HG03575 (cell line): ENCODE measurements at regions not wholly inside any gene's neighbourhood (a gene's known extent, or its start where the extent isn't known, plus 50 kb on each side); places are given as distances from the start of the nearest gene placed in this dataset.

Experiments
- ATAC-seq: cut with Tn5 transposase; IDR thresholded peaks from one replicate; pipeline ENCODE4 v1.9.1; 2021; ENCODE audit not compliant: unreplicated experiment, insufficient number of reproducible peaks, low FRiP score; ENCODE audit errors: extremely low read depth

DNA sequence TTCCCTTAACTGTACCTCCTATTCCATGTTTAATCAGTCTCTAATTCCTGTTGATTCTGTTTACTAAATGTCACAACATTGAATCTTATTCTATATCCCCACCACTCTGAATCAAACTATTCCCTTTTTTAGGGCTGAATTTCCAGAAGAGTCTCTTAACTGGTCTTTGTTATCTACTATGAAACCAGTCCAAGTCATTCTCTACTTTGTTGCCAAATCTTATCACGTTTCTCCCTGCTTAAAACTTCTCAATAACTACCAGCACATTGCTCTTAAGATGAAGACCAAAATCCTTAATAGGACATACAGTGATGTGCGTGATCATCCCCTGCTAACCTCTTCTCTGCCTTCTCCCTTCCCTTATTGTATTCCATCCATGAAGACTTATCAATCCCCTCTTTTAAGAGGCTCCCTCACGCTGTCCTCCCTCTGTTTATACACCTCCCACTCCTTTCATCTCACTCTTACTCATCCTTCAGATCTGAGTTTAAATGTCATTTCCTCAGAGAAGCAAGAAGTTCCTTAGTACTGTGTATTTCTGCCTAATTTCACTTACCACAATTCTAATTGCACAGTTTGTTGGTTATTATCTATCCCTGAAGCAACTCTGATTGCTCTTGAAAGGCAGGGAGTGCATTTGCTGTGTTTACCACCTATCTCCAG, 143.0 kb upstream of the AHI1 start:
- ATAC-seq, result no peak

- ATAC-seq, result no peak
These were observed 145.4 kb upstream of the AHI1 start for GRCh38 chr6:135642912-135643311.

DNA sequence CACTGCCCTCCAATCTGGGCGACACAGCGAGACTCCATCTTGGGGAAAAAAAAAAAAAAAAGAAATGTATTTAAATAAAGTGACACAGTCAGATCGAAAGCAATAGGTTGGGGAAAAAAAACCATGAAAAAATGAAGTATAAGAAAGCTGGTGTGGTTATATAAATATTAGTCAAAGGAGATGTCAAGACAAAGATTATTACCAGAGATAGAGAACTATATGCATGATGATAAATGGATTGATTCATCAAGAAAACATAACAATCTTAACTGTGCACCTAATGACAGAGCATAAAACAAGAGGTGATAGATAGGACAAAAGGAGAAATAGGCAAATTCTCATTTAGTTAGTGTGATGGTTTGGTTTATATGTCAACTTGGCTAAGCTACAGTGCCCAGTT, 146.9 kb upstream of the AHI1 start:
- ATAC-seq, result no peak

DNA sequence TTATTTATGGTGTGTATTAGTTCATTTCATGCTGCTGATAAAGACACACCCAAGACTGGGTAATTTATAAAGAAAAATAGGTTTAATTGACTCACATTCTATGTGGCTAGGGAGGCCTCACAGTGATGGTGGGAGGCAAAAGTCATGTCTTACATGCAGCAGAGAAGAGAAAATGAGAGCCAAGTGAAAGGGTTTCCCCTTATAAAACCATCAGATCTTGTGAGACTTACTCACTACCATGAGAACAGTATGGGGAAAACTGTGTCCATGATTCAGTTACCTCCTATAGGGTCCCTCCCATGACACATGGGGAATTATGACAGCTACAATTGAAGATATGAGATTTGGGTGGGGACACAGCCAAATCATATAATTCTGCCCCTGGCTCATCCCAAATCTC, 150.0 kb upstream of the AHI1 start:
- no peak for ATAC-seq

DNA sequence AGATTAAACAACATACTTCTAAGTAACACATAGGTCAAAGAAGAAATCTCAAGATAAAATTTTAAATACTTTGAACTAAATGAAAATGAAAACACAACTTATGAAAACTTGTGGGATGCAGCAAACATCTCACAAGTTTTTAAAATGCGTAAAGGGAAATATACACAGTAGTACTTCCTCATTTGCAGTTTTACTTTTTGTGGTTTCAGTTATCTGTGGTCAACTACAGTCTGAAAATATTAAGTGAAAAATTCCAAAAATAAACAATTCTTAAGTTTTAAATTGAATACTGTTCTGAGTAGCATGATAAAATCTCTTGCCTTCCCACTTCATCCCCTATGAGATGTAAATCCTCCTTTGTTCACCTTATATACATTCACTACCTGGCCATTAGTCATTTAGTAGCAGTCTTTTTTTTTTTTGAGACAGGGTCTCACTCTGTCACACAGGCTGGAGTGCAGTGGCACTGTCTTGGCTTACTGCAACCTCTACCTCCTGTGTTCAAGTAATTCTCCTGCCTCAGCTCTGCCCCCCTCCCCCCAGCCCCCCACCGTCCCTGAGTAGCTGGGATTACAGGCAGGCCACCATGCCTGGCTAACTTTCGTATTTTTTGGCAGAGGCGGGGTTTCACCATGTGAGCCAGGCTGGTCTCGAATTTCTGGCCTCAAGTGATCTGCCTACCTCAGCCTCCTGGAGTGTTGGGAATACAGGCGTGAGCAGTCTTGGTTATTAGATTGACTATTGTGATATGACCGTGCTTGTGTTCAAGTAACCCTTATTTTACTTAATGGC, 154.6 kb upstream of the AHI1 start:
- peak; percentile 83 for ATAC-seq

GRCh38 chr6:135655055-135655454, 157.5 kb upstream of the AHI1 start:
- no peak for ATAC-seq

GRCh38 chr6:135657207-135657606, 159.7 kb upstream of the AHI1 start:
- no peak for ATAC-seq

- ATAC-seq, result no peak
These were observed 160.9 kb upstream of the AHI1 start for GRCh38 chr6:135658481-135658880.

DNA sequence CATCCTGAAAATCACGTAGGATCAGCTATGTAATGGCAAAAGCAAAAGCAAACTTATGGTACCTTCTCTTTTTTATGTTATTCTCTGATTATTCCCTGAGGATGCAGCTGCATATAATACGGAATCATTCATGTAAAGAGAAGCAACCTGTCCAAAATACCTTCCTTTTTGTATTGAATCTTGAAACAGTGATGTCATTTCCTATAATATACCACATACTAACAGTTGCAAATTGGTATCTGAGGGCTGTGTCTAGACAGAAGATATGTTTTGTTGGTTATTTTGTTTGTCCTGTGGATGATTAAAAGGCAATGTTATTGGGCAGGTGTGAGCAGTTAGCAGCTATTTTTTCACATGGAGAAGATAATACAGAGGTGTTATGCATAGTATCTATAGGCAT, 161.4 kb upstream of the AHI1 start:
- no peak for ATAC-seq

DNA sequence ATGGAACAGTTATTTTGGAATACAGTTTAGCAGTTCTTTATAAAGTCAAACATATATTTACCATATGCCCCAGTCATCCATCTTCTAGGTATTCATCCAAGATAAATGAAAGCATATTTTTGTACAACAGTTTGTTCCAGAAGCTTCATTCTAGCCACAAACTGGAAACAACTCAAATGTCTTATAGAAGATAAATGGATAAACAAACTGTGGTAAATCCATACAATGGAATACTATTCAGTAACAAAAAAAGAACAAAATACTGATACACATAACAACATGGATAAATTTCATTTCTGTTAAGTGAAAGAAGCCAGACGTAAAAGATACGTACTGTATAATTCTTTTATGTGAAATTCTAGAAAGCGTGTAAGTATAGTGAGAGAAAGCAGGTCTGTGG, 167.0 kb upstream of the AHI1 start:
- ATAC-seq, result no peak

DNA sequence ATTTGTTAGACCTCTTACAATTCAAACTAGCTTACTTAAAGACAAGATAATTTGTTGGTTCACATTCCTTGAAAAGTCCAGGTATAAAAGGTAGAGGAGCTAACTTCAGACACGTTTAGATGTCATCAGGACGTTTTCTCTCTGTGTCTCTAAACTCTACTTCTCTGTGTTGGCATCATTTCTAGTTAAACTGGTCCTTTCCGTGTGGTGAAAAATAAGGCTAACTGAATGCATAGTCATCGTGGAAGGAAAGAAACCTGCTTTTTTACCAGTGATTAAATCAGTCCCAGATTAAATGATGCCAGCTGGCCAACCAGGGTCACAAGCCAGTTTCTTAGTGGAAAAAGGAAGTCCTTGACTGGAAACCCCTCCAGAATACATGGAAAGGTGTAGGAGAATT, 168.4 kb upstream of the AHI1 start:
- no peak for ATAC-seq

DNA sequence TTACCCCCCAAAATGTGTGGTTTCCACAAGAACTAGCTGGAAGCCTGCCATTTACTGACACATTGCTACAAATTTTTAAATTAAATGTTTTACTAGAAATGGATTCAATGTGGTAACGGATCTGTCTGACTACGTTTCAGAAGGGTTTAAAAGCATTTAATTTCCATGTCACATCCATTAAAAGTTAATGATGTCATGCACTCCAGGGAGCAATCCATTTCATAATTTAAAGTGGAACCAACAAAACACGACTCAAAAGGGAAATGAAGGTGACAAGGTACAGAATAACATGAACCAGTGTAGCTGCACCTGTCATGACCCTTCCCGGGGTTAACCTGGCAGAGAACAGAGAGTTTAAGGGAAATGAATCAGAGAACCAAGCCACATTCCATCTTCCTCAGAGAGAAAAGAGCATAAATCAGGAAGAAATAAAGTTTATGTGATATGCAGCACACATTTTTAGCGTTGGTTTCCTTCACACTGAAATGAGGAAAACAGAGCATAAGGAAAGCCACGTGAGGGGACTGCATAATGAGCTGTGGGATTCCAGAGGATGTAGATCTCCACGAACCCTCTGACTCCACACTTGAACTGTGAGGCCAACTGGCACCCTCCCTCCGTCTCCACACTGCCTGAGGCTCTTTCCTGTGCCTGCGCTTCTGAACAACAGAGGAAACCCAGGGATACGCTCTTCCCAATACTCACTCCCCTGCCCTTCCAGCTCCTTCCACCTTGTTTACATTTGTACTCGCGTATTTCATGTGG, 170.3 kb upstream of the AHI1 start:
- ATAC-seq, result no peak

DNA sequence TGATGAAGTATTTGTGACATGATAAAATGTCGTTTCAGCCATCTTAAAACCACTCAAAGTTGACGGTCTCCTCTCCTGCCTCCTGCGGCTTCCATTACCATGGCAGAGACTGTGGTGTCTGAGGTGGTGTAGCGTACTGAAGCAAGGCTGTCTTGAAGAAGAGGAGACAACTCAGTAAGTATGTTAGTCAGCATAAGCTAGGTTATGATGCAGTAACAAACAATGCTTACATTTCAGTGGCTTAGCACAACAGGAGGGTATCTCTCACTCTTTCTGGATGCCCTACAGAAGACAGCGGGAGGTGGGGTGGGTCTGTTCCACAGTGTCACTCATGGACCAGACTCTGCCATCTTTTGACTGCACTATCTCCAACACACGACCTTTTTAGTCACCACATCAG, 174.7 kb upstream of the AHI1 start:
- no peak for ATAC-seq

DNA sequence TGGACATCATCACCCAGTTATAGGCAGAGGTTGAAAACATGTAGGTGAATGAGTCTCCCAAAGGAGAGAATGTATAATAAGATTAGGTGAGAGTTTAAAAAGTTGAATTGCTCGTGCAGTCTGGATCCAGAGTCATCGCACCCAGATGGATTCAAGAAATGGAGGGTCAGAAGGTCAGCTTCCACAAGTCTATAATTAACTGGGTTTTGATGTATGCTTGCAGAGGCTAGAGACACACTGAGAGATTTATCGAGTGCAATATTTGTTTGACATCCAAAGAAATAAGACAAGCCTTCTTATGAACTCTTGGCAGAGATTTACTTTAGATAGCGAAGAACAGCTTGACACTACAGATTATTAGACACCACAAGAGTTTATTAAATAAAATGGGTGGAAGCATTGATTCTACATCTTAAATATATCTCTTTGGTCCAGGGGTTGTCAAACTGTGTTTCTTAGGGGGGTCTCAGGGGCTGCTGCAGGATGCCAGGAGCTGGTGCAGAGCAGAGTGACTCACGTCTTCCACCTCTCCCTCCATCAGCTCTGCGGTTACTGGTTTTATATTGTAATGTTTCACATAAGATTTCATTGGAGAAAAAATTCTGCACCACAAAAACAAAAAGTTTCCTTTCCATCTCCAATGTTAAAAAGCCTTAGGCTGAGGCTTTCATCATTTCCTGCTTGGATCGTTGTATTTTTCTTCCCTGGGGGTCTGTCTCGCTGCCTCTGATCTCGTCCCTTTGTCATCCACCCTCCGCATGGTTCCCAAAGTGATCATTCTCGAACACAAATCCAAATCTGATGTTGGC, 176.2 kb upstream of the AHI1 start:
- ATAC-seq, result no peak

DNA sequence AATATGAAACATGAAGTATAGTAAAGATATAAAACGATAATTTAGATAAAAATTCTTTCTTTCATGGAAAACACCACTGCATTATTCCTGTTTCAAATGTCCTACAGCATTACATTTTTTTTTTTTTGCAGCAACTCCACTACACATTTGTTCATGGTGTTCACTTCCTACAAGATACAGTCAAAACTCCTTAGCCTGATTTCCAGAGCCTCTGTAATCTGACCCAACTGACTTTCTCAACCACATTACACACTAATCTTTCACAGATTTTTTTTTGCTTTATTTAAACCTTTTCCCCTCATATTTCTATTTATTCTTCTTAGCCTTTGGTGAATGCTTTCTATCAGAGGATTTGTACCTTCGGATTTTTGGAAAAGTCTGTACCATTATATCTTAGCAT, 176.5 kb upstream of the PDE7B start:
- ATAC-seq, result no peak

- no peak for ATAC-seq
These were observed 175.6 kb upstream of the PDE7B start for GRCh38 chr6:135675862-135676261.

- no peak for ATAC-seq
These were observed 170.3 kb upstream of the PDE7B start for GRCh38 chr6:135680964-135681913.

DNA sequence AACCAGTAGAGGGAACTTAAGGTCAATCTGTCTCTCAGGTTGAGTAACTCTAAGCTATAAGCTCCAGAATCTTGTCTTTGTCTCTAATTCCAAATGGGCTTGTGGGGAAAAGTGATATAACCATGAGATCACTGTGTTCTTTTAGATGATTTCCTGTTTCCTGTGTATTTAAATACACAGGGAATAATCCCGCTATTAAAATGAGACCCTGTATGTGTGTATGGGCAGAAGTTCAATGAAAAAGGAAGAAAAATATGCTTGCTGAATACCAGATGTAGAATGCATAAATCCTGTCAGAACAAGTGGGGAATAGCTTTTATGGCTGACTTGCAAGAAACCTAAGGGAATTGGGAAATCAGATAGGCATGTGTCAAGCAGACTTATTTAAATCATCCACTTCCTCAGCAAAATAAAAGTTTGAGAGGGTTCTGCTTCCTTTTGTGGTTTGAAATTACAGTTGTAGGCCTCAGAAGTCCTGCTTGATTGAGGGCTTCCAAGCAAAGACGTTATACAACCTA, 164.7 kb upstream of the PDE7B start:
- ATAC-seq, result no peak
